H1 (cell line): ENCODE measurements at regions not wholly inside any gene's neighbourhood (a gene's known extent, or its start where the extent isn't known, plus 50 kb on each side); places are given as distances from the start of the nearest gene placed in this dataset.

Source experiments
- CTCF ChIA-PET: fragments of 300-600 bp; sonication (Branson Sonifier 250); formaldehyde crosslinking; loops from one replicate; lab custom pipeline; 2021; ENCODE audit not compliant: partially characterized antibody; lab: Charles Lee
- POLR2A ChIA-PET: fragments of 300-600 bp; sonication (Branson Sonifier 250); formaldehyde crosslinking; loops from one replicate; lab custom pipeline; 2021; ENCODE audit warnings: inconsistent platforms; ENCODE audit not compliant: partially characterized antibody; lab: Charles Lee
- DNase-seq, 2 experiments: peaks; one replicate each; pipeline versions ENCODE4 v3.0.0 to v3.0.0-alpha.2; 2010 to 2022; ENCODE audit warnings: low spot score in 2 of 2, low read depth in 1 of 2, mixed read lengths in 1 of 2
- FAIRE-seq: peaks from 2 replicates; lab custom pipeline; 2011; peaks lifted over from hg19 to GRCh38; lab: Jason Lieb, UNC
- H2AFZ ChIP-seq: 2 replicates; pipeline ENCODE4 v1.8.1; 2012; ENCODE audit warnings: low read length, inconsistent platforms
- H2AK5ac ChIP-seq: 2 replicates; pipeline ENCODE4 v1.6.1; 2013; ENCODE audit warnings: low read depth, low read length
- H2BK120ac ChIP-seq: replicated peaks from 2 replicates; pipeline ENCODE3; 2013; ENCODE audit warnings: low read depth, low read length, inconsistent platforms
- H2BK12ac ChIP-seq: 2 replicates; pipeline ENCODE4 v1.6.1; 2013; ENCODE audit warnings: low read depth, low read length
- H2BK15ac ChIP-seq: 2 replicates; pipeline ENCODE4 v1.6.1; 2013; ENCODE audit warnings: low read length
- H2BK20ac ChIP-seq: 2 replicates; pipeline ENCODE4 v1.6.1; 2013; ENCODE audit warnings: low read length
- H2BK5ac ChIP-seq: 2 replicates; pipeline ENCODE4 v1.6.1; 2013; ENCODE audit warnings: low read depth, low read length
- H3K14ac ChIP-seq: 2 replicates; pipeline ENCODE4 v1.6.1; 2013; ENCODE audit warnings: inconsistent platforms; ENCODE audit not compliant: insufficient read length
- H3K18ac ChIP-seq: 2 replicates; pipeline ENCODE4 v1.6.1; 2013; ENCODE audit warnings: low read length; ENCODE audit errors: extremely low read depth
- H3K23ac ChIP-seq: 2 replicates; pipeline ENCODE4 v1.6.1; 2013; ENCODE audit warnings: inconsistent platforms; ENCODE audit not compliant: insufficient read length
- H3K23me2 ChIP-seq: 2 replicates; pipeline ENCODE4 v1.6.1; 2013; ENCODE audit warnings: low read depth, low read length
- H3K27ac ChIP-seq: 2 replicates; pipeline ENCODE4 v1.6.1; 2011; ENCODE audit warnings: low read depth, low read length, inconsistent platforms
- H3K27me3 ChIP-seq, 4 experiments: replicated peaks in 1 of 4; 1 replicate in 1 of 4; 2 replicates in 3 of 4; pipeline versions ENCODE4 v1.6.1 to v1.8.1; 2011 to 2013; ENCODE audit warnings: low read length in 3 of 4, mild to moderate bottlenecking in 3 of 4, inconsistent platforms in 2 of 4, mixed read lengths in 2 of 4, moderate library complexity in 1 of 4; ENCODE audit not compliant: control insufficient read depth in 3 of 4, insufficient read depth in 3 of 4; ENCODE audit errors: extremely low read depth in 1 of 4
- H3K36me3 ChIP-seq, 4 experiments: 2 replicates each; pipeline versions ENCODE4 v1.6.1 to v1.8.1; 2011 to 2013; ENCODE audit warnings: mild to moderate bottlenecking in 4 of 4, low read length in 3 of 4, moderate library complexity in 2 of 4, control low read depth in 1 of 4, inconsistent platforms in 1 of 4; ENCODE audit not compliant: insufficient read depth in 4 of 4, control insufficient read depth in 2 of 4
- H3K4ac ChIP-seq: replicated peaks from 2 replicates; pipeline ENCODE3; 2013; ENCODE audit warnings: low read length, low read depth, mixed read lengths, inconsistent platforms; ENCODE audit not compliant: insufficient read length
- H3K4me1 ChIP-seq, 4 experiments: replicated peaks in 1 of 4; 1 replicate in 1 of 4; 2 replicates in 3 of 4; pipeline versions ENCODE4 v1.6.1 to v1.8.1; 2011 to 2013; ENCODE audit warnings: low read length in 3 of 4, inconsistent platforms in 2 of 4, mixed read lengths in 1 of 4; ENCODE audit not compliant: insufficient read depth in 4 of 4, control insufficient read depth in 3 of 4
- H3K4me2 ChIP-seq, 2 experiments: 2 replicates each; pipeline versions ENCODE4 v1.6.1 to v1.8.1; 2011 to 2013; ENCODE audit warnings: low read depth in 2 of 2, low read length in 2 of 2, control low read depth in 1 of 2, inconsistent platforms in 1 of 2, mild to moderate bottlenecking in 1 of 2; ENCODE audit not compliant: insufficient read depth in 1 of 2
- H3K4me3 ChIP-seq, 4 experiments: fragments of 200-600, 300-600 bp in 1 of 4; sonication (generic), shearing (Covaris generic), sonication (Bioruptor Twin) in 1 of 4; 2 replicates each; pipeline versions ENCODE4 v1.5.1 to v1.8.1; 2011 to 2016; ENCODE audit warnings: low read length in 4 of 4, low read depth in 3 of 4, control low read depth in 2 of 4, inconsistent platforms in 2 of 4, mild to moderate bottlenecking in 2 of 4, mixed read lengths in 1 of 4, moderate library complexity in 1 of 4; ENCODE audit not compliant: insufficient read depth in 2 of 4; ENCODE audit errors: extremely low read depth in 1 of 4
- H3K56ac ChIP-seq: replicated peaks from 2 replicates; pipeline ENCODE3; 2013; ENCODE audit warnings: low read depth, mild to moderate bottlenecking, mixed read lengths, low read length, inconsistent platforms; ENCODE audit not compliant: insufficient read length
- H3K79me1 ChIP-seq: 2 replicates; pipeline ENCODE4 v1.6.1; 2013; ENCODE audit warnings: low read depth, low read length, control low read depth
- H3K79me2 ChIP-seq, 2 experiments: 2 replicates each; pipeline versions ENCODE4 v1.6.1 to v1.8.1; 2012 to 2013; ENCODE audit warnings: low read length in 2 of 2, mild to moderate bottlenecking in 2 of 2, inconsistent platforms in 1 of 2; ENCODE audit not compliant: insufficient read depth in 2 of 2, control insufficient read depth in 1 of 2
- H3K9ac ChIP-seq, 4 experiments: replicated peaks in 1 of 4; 1 replicate in 1 of 4; 2 replicates in 3 of 4; pipeline versions ENCODE4 v1.6.1 to v1.8.1; 2011 to 2013; ENCODE audit warnings: low read depth in 3 of 4, low read length in 3 of 4, control low read depth in 2 of 4, mild to moderate bottlenecking in 2 of 4, moderate library complexity in 2 of 4, inconsistent platforms in 1 of 4; ENCODE audit errors: extremely low read depth in 1 of 4
- H3K9me3 ChIP-seq, 2 experiments: 2 replicates each; pipeline versions ENCODE4 v1.6.1 to v1.8.1; 2012 to 2013; ENCODE audit warnings: mild to moderate bottlenecking in 2 of 2, moderate library complexity in 2 of 2, control low read depth in 1 of 2, inconsistent platforms in 1 of 2, low read depth in 1 of 2, low read length in 1 of 2, mixed read lengths in 1 of 2; ENCODE audit not compliant: insufficient read depth in 2 of 2
- H4K20me1 ChIP-seq, 2 experiments: replicated peaks in 1 of 2; 2 replicates each; pipeline versions ENCODE3 to v1.8.1; 2011 to 2013; ENCODE audit warnings: inconsistent platforms in 2 of 2, low read length in 2 of 2, mild to moderate bottlenecking in 1 of 2; ENCODE audit not compliant: insufficient read depth in 2 of 2, control insufficient read depth in 1 of 2
- H4K5ac ChIP-seq: 2 replicates; pipeline ENCODE4 v1.6.1; 2013; ENCODE audit warnings: low read length, low read depth, mixed read lengths, inconsistent platforms; ENCODE audit not compliant: insufficient read length
- H4K8ac ChIP-seq: 2 replicates; pipeline ENCODE4 v1.8.0; 2013; ENCODE audit warnings: mild to moderate bottlenecking, moderate library complexity, low read length, inconsistent platforms; ENCODE audit not compliant: insufficient read depth; ENCODE audit errors: extremely low read depth
- H4K91ac ChIP-seq: replicated peaks from 2 replicates; pipeline ENCODE3; 2013; ENCODE audit warnings: low read length, mixed read lengths, inconsistent platforms; ENCODE audit not compliant: insufficient read length
- BACH1 ChIP-seq: IDR thresholded peaks from 2 replicates; pipeline ENCODE4 v1.6.1; 2012; ENCODE audit warnings: low read length, improper control_type of control experiment
- BCL11A ChIP-seq, 2 experiments: IDR thresholded peaks; one replicate each; pipeline ENCODE4 v1.6.1; 2011; ENCODE audit warnings: low read depth in 2 of 2, low read length in 2 of 2, mild to moderate bottlenecking in 2 of 2
- EZH2 ChIP-seq: fragments of 200-600 bp; sonication (generic); IDR thresholded peaks from 2 replicates; pipeline ENCODE4 v1.7.1; 2012; ENCODE audit warnings: low read depth, mild to moderate bottlenecking, moderate library complexity, low read length, inconsistent platforms; ENCODE audit not compliant: severe bottlenecking
- GABPA ChIP-seq: IDR thresholded peaks from 2 replicates; pipeline ENCODE4 v1.6.1; 2011; ENCODE audit warnings: mild to moderate bottlenecking, low read length, moderate library complexity, borderline replicate concordance; ENCODE audit not compliant: insufficient read depth
- PHF8 ChIP-seq: fragments of 200-600 bp; sonication (generic); conservative IDR thresholded peaks from 2 replicates; pipeline ENCODE4 v1.7.1; 2012; ENCODE audit warnings: low read depth, mild to moderate bottlenecking, inconsistent platforms, low read length, moderate library complexity
- WGBS, 2 experiments: shearing (Covaris generic) in 1 of 2; methylation state at CpG; one replicate each; pipeline versions ENCODE4 v1.1.6 to v1.1.7; 2013 to 2015; ENCODE audit warnings: low lambda C conversion rate in 2 of 2, mixed read lengths in 2 of 2, inconsistent platforms in 1 of 2, low coverage in 1 of 2, missing lambda C conversion rate in 1 of 2; ENCODE audit not compliant: insufficient replicate concordance in 2 of 2, insufficient coverage in 1 of 2, insufficient read length in 1 of 2; ENCODE audit errors: extremely low coverage in 1 of 2, missing lambda C conversion rate in 1 of 2; 5-methylcytosine and 5-hydroxymethylcytosine counted together

DNA sequence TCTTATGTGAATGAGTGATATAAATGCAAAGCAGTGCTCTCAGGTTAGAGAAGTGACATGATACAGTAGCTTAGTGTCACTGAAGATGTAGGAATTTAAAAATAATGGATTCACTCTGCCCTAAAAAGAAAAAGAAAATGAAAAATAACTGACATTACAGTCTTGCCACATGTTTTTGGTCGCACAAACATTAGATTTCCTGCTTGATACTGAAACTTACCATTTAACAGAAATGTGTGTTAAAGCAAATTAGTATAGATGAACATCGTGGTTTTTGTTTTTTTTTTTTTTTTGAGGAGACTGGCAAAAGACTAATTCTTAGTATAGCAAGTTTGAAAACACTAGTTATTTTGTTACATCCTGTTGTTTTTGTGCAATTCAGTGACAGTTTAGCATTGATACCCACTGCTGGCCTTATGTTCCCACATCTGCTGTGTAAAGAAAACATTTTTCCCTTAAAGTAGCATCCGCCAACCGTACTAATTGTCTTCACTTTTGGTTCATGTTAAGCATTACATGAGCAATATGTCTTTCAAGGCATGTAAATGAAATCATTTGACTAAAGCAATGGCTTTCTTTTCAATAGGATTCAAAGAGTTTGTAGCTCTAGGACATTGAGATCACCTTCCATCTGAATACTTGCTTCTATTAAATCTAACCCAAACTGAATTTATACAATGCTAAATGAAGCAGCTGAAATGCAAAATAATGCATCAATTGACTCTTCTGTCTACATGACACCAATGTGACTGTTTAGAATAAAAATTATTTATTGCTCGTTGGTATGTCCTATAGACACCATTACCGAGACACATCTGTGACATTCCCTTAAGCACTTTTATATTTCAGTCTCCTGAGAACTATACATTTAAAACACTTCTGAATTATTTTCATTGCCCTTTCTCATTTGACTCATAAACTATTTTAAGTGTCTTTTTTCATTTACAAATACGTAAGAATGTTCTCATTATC is 859.1 kb downstream of the MAT2B start:
- Histone ChIP-seq H3K4me2 (no peak overlapping the region), H2AFZ (no peak overlapping the region), H2BK5ac (no peak overlapping the region), H3K79me1 (no peaks in the 10 kb centered on the region), H2BK20ac (no peak overlapping the region), H3K36me3 (no peaks in the 10 kb centered on the region), H3K9ac (no peak overlapping the region), H2AK5ac (no peak overlapping the region), H3K27me3 (no peaks in the 10 kb centered on the region), H3K27ac (no peak overlapping the region), H3K14ac (no peak overlapping the region), H3K4ac (no peak overlapping the region), H2BK15ac (no peak overlapping the region), H3K18ac (no peak overlapping the region), H4K20me1 (no peaks in the 10 kb centered on the region), H3K23me2 (no peaks in the 10 kb centered on the region), H4K91ac (no peak overlapping the region), H4K5ac (no peak overlapping the region), H3K4me3 (no peak overlapping the region), H3K23ac (no peak overlapping the region), H3K56ac (no peak overlapping the region), H4K8ac (no peak overlapping the region), H2BK12ac (no peak overlapping the region), H2BK120ac (no peak overlapping the region), H3K79me2 (no peaks in the 10 kb centered on the region), H3K9me3 (no peaks in the 10 kb centered on the region), H3K4me1 (no peaks in the 10 kb centered on the region)
- no peak for FAIRE-seq
- TF ChIP-seq BCL11A (IDR thresholded peaks at IDR 0.05; ENCODE audit: low read depth in 2 of 2, low read length in 2 of 2) (no peak), BACH1 (no peak), PHF8 (no peak), EZH2 (no peak), GABPA (no peak)
- ChIA-PET CTCF (no interaction called here), POLR2A (no interaction called here)
- WGBS, 2 experiments: 91% methylated on average over 7 of the region's 7 CpGs; no CpG with 5 or more reads in 1 of the 2 experiments
- no peak for DNase-seq
